HG03521 (cell line): ENCODE measurements at regions not wholly inside any gene's neighbourhood (a gene's known extent, or its start where the extent isn't known, plus 50 kb on each side); places are given as distances from the start of the nearest gene placed in this dataset.
"Not testable (repeated sequence)": the region's sequence is repeated elsewhere in the genome, so short reads cannot be mapped to it uniquely, and the experiment has no call there.

Experiments
- ATAC-seq: cut with Tn5 transposase; IDR thresholded peaks from one replicate; pipeline ENCODE4 v1.9.1; 2021; ENCODE audit warnings: mild to moderate bottlenecking, moderate library complexity; ENCODE audit not compliant: unreplicated experiment

GRCh38 chr16:75780669-75781068 lies 54.4 kb upstream of the CPHXL start:
- ATAC-seq = no peak

DNA sequence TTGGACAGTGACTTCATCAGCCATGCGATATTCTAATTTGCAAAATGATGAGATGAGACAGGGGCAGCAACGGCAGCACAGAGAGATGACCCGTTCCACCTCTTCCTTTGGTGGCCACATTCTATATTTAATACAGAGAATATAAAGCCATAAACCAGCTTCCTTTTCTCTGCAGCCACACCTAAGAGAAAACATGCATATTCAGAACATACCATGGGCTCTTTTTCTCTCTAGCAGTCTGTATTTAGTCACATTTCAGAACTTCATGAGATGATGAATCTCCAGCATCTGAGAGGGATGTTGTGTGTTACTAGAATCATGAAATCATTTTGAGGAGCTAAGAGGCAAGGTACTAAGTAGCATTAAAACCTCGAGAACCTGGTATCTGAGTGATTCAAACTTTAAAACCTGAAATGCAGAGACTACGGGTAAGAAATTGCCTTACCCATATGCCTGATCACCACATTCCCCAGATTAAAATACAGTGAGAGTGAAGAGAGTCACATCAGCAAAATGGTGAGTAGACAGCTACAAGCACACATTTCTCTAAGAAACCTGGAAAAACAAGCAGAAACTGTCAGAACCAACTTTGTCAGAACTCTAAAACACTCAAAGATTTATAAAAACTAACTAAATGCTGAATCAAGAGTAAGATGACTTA lies 55.5 kb upstream of the CPHXL start:
- ATAC-seq = no peak

- ATAC-seq = no peak
These were observed 61.1 kb upstream of the CPHXL start for GRCh38 chr16:75787440-75787839.

DNA sequence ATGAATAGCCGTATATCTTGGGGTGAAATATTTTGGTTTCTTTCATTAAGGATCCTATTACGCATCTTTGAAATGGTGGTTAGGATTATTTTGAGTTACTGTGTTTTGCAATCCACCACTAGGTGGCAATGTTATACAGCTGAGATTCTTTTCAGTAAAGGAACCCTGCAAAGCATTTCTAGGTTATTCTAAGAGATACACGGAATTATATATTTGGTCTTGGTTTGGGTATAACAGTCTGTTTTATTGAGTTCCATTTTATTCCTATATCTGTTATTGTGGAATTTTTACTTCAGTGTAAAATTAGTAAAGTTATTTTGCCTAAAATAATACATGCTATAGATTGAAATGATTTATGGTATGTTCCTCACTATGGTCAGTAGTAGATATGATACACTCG lies 62.9 kb upstream of the CPHXL start:
- peak; percentile 60 for ATAC-seq

GRCh38 chr16:75792771-75793492 lies 66.6 kb upstream of the CPHXL start:
- no peak for ATAC-seq

GRCh38 chr16:75793641-75794040 lies 67.4 kb upstream of the CPHXL start:
- ATAC-seq = no peak

DNA sequence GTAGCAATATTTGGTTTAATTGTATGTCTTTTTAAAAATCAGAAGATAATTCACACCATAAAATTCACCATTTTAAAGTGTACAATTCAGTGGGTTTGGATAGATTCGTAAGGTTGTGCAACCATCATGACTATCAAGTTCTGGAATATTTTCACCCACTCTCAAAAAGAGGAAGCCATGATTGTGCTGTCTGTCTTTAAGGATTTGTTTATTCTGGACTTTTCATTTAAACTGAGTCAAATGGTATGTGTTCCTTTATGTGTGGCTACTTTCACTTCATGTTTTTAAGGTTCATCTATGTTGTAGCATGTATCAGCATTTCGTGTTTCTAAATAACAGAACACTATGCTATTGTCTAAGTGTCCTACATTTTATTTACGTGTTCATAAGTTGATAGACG lies 68.1 kb upstream of the CPHXL start:
- ATAC-seq = no peak

DNA sequence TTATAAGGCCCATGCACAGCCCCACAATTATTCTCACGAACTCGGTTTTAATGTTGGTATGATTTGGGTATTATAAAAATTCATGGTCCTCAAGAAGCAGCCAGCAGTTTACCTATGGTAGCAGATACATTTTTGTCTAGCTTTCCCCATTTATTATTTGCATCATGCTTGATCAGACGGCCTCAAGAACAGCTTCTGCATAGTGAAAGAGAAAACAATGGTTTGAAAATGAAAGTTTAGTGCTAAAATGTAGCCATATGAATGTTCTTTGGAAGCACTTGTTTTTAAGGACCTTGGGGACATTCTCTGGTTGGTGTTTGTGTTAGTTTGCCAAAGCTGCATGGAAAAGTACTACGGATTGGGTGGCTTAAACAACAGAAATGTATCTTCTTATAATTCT lies 72.4 kb upstream of the CPHXL start:
- ATAC-seq = no peak

DNA sequence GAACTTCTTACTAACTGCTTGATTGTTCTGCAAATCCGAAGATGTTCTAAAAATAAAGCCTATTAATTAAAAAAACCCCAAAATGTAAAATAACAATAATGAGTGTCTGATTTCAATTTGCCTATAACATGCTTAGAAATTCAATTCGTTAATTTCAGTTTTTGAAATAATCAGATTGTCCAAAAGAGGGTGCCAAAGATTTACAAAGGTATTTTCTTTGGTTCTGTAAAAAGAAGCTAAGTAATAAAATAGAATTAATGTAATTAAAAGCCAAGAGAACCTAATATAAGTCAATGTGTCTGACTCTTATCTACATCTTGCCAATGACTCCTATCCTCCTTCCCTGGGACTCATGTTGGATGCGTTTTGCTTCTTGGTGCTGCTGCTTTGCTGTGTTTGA lies 75.0 kb upstream of the CPHXL start:
- no peak for ATAC-seq

- no peak for ATAC-seq
These were observed 77.5 kb upstream of the CPHXL start for GRCh38 chr16:75803753-75804152.

DNA sequence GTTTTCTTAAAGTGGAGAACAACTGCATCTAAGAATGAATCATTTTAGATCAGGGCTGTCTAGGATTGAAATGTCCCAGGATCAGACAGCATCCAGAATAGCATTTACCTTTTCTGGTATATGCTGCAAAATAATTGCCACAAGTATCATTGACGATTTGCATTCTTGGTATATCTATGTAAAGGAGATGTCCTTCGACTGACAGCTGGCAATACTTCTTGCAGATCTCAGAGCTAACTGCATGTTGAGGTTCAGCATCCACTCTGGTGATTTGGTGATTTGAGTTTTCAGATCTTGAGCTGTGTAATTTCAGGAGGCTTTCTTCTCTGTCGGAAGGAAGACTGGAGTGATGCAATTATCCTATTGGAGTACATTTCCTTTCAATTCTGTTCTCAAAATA lies 78.1 kb upstream of the CPHXL start:
- no peak for ATAC-seq

DNA sequence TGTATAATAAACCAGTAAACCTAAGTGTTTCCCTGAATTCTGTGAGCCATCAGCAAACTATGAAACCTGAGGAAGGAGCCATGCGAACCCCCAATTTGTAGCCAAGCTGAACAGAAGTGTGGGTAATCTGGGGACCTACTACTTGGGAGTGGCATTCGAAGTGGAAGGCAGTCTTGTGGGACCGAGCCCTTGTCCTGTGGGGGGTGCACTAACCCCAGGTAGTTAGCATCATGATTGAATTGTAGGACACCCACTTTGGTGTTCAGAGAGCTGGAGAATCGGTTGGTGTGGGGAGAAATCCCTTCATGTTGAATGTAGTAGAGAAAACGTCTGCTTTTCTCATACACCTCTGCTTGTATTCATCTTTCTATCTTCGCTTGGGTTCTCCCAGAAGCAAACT lies 79.7 kb upstream of the CPHXL start:
- ATAC-seq = no peak

GRCh38 chr16:75806487-75806886 lies 80.2 kb upstream of the CPHXL start:
- ATAC-seq = no peak

- ATAC-seq = no peak
These were observed 84.1 kb upstream of the CPHXL start for GRCh38 chr16:75810342-75810741.

DNA sequence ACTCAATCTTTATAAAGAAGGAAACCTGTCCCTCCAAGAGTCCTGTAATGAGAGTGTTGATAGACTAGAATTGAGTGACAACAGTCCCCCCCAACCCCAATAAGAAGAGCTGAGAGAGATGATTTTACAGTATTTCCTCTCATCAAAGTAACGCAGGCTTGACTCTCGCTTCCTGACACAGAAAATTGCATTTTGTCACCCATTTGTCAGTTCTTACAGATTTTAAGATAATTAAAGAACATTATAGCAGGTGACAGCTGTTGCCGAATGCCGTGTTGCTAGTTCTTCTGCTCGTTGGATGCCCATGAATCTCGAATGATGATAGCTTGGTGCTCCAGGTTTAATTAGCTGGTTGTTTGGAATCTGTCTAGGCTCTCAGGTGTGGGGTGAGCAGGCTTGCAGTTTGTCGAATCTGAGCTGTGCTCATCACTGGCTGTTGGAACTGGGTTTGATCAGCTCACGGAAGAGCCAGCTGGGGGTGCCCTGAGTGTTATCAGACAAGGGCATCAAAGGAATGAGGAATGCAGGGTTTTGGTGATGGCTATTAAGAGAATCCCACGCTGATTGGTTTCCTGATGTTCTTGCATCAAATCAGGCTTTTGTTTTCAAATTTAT lies 84.8 kb upstream of the CPHXL start:
- no peak for ATAC-seq

GRCh38 chr16:75818491-75818890 lies 92.2 kb upstream of the CPHXL start:
- no peak for ATAC-seq

GRCh38 chr16:75820672-75821071 lies 94.4 kb upstream of the CPHXL start:
- no peak for ATAC-seq

GRCh38 chr16:75821117-75821516 lies 94.8 kb upstream of the CPHXL start:
- ATAC-seq = no peak

GRCh38 chr16:75825750-75826149 lies 99.5 kb upstream of the CPHXL start:
- ATAC-seq = not testable (repeated sequence)

DNA sequence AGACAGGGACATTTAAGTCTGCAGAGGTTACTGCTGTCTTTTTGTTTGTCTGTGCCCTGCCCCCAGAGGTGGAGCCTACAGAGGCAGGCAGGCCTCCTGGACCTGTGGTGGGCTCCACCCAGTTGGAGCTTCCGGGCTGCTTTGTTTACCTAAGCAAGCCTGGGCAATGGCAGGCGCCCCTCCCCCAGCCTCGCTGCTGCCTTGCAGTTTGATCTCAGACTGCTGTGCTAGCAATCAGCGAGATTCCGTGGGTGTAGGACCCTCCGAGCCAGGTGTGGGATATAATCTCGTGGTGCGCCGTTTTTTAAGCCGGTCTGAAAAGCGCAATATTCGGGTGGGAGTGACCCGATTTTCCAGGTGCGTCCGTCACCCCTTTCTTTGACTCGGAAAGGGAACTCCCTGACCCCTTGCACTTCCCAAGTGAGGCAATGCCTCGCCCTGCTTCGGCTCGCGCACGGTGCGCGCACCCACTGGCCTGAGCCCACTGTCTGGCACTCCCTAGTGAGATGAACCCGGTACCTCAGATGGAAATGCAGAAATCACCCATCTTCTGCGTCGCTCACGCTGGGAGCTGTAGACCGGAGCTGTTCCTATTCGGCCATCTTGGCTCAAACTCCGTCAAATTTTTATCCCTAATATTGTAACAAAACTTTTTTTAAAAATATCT lies 101.2 kb upstream of the CPHXL start:
- not testable (repeated sequence) for ATAC-seq

GRCh38 chr16:75833385-75833784 lies 107.1 kb upstream of the CPHXL start:
- not testable (repeated sequence) for ATAC-seq
